DND-41 (cell line): ENCODE measurements at regions not wholly inside any gene's neighbourhood (a gene's known extent, or its start where the extent isn't known, plus 50 kb on each side); places are given as distances from the start of the nearest gene placed in this dataset.

Experiments
- EZH2 ChIP-seq: IDR thresholded peaks from 3 replicates; pipeline ENCODE4 v1.6.1; 2012; ENCODE audit warnings: borderline replicate concordance, low read depth, mild to moderate bottlenecking, moderate library complexity, low read length, inconsistent platforms; ENCODE audit not compliant: severe bottlenecking
- TF ChIP-seq, protein P1 (sequence below): IDR thresholded peaks from 2 replicates; pipeline ENCODE4 v1.5.1; 2012; ENCODE audit warnings: borderline replicate concordance, low read length, moderate library complexity, mild to moderate bottlenecking; ENCODE audit not compliant: poor library complexity, severe bottlenecking; ENCODE audit errors: extremely low read depth

DNA sequence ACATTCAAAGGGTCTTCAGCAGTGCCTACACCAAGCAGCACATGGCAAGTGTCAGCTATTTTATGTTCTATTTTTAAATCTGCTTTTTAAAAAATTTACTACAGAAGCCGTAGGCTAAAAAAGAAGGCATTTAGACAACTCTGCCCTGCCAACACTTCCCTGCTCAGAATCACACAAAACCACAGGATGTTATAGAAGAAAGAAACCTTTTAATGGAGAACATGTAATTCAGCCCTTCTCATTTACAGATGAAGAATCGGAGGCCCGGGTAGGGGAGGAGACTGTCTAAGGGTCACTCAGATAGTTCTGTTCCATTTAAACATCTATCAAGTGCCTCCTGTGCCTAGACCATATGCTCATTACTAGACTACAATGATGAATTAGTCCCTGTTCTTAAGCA is 171.8 kb upstream of the NTF3 start:
- TF ChIP-seq, protein P1, sequence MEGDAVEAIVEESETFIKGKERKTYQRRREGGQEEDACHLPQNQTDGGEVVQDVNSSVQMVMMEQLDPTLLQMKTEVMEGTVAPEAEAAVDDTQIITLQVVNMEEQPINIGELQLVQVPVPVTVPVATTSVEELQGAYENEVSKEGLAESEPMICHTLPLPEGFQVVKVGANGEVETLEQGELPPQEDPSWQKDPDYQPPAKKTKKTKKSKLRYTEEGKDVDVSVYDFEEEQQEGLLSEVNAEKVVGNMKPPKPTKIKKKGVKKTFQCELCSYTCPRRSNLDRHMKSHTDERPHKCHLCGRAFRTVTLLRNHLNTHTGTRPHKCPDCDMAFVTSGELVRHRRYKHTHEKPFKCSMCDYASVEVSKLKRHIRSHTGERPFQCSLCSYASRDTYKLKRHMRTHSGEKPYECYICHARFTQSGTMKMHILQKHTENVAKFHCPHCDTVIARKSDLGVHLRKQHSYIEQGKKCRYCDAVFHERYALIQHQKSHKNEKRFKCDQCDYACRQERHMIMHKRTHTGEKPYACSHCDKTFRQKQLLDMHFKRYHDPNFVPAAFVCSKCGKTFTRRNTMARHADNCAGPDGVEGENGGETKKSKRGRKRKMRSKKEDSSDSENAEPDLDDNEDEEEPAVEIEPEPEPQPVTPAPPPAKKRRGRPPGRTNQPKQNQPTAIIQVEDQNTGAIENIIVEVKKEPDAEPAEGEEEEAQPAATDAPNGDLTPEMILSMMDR = no peak
- no peak for TF ChIP-seq EZH2
